GM18858 (cell line): ENCODE measurements at regions not wholly inside any gene's neighbourhood (a gene's known extent, or its start where the extent isn't known, plus 50 kb on each side); places are given as distances from the start of the nearest gene placed in this dataset.
"Not testable (repeated sequence)": the region's sequence is repeated elsewhere in the genome, so short reads cannot be mapped to it uniquely, and the experiment has no call there.

ENCODE experiments used
- ATAC-seq: cut with Tn5 transposase; IDR thresholded peaks from one replicate; pipeline ENCODE4 v1.9.1; 2021; ENCODE audit not compliant: unreplicated experiment

DNA sequence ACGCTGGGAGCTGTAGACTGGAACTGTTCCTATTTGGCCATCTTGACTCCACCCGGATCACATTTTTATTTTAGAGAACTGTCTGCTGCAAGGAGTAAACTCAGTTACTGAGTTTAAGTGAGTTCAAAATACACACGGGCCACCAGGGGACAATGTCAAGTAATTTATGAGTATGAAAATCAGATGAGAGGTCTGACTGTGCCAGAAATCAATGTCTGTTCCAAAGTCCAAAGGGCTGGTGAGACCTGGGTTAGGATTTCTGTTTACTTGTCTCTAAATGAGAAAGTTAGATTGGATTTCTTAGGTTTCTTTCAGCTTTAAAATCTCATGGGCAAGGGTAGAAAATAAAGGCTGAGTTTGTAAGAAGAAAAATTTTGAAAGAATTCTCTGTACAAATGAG lies 465.8 kb upstream of the MEIS1 start:
- no peak for ATAC-seq

GRCh38 chr2:65963303-65963702 lies 471.6 kb upstream of the MEIS1 start:
- not testable (repeated sequence) for ATAC-seq

- no peak for ATAC-seq
These were observed 474.0 kb upstream of the MEIS1 start for GRCh38 chr2:65960953-65961352.

DNA sequence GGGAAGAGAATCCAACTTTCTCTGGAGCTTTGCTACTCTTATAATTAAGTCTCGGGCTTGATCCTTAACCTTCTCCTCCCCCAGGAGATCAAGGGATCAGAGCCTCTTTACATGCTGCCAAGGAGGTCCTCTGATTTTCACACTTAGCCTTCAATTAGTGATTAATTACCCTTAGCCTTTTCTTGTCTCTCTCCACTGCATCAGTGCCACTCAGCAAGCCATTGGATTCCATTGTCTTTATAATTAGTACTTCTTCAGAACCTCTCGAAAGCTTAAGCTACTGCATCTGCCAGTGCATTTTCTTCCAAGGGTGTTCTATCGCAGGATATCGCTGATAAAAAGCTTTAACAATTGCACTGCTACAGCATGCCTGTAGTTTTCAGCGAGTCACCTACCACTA lies 477.0 kb upstream of the MEIS1 start:
- no peak for ATAC-seq

- no peak for ATAC-seq
These were observed 477.5 kb upstream of the MEIS1 start for GRCh38 chr2:65957454-65957853.

GRCh38 chr2:65955259-65955658 lies 479.7 kb upstream of the MEIS1 start:
- ATAC-seq, result no peak

GRCh38 chr2:65952966-65953761 lies 481.8 kb upstream of the MEIS1 start:
- no peak for ATAC-seq

GRCh38 chr2:65944213-65944612 lies 490.7 kb upstream of the MEIS1 start:
- ATAC-seq, result no peak

DNA sequence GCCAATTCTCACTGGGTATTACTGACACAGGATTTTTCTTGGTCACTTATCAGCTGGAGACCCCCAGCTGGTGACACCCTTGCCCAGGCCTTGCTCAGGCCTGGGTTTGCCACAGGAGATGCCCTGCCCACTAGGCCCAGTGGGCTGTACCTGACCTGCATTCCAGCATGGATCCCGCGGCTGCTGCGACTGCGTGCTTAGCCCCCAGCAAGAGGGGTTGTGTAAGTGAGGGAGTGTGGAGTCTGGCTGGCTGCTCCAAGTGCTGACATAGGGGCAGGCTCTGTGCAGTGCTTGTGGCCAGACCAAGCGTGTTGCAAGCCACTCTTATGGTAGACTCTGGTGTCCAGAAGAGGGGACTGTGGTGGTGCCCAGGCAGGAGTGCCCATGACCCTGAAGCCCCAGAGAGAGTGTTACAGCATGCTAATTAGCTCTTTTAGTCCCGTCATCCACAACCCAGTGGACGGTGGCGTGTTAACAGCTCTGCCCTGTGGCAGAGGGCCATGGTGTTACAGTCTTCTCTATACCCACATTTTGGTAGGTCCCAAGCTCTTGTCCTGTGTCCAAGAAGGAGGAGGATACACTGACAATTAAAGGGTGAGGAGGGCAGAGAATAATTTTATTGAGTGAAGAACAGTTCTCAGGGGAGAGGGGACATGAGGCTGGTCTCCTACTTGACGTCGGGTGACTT lies 491.7 kb upstream of the MEIS1 start:
- ATAC-seq, result no peak

GRCh38 chr2:65940856-65941255 lies 494.1 kb upstream of the MEIS1 start:
- ATAC-seq, result no peak

- no peak for ATAC-seq
These were observed 495.2 kb upstream of the MEIS1 start for GRCh38 chr2:65939687-65940086.

DNA sequence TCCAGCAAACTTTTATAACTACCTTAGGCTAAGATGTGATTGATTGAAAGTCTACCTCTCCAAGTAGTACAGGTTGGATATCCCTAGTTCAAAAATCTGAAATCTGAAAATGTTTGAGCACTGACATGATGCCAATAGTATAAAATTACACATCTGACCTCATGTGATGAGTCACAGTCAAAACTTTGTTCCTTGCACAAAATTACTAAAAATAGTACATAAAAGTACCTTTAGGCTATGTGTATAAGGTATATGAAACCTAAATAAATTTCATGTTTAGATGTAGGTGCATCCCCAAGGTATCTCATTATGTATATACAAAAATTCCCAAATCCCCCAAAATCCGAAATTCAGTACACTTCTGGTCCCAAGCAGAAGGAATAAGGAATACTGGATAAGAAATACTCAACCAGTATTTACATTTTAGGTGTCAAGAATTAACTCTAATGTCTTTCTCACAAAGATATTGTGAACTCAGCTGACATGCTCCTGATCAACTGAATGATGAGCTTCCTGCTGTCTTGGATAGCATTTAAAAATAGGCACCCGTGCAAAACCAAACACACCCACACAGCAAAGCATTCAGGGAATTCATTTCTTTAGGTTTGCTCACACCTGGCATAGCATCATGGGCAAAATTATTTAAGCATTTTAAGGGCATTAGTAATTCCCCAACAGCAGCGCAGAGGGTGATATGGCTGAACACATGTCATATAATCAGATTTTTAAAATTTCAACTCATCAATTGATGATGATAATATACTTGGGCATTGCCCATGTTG lies 497.4 kb upstream of the MEIS1 start:
- no peak for ATAC-seq

DNA sequence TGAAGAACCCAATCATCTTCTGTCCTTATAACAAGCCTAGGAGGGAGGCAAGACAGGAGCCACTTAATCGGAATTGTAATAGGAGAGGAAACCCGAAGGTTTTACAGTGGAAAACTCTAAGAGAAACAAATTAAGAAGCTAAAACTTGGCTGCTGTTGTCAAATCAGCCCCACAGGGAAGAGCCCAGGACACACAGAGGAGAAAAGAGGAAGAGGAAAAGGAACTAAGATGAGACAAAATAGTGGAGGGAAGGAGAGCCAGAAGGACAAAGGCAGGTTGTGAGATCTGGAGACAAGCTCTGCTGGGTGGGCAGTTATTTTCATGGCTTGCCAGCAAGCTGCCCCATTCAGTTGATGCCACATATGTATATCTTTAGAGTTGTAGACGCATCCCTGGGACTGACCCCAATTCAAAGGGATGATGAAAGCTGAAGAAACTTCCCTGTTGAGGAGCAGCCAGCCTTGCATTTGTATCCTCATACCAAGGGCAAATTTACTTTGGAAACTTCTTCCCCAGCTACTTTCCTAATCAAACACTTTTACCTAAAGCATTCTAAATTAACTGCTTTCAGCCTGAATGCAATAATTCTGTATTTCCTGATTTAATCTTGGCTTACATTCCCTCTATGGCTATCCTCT lies 499.8 kb upstream of the MEIS1 start:
- ATAC-seq, result no peak

DNA sequence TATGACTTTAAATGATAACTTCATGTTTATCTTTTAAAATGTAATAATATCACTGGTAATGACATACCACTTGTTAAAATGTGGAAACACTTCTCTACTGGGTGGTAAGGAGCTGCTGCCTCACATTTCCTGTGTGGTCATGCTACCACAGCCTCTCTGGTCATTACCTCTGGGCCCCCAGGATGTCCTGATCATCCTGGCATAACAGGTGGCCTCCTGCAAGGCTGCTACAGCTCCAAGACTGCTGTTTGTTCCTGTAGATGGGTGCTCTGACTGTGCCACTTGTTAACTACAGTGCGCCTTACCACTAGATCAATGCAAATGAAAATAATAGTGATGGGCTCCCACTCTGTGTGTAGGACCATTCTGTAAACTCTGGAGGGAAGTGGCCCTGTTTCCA lies 500.2 kb upstream of the SPRED2 start:
- no peak for ATAC-seq

DNA sequence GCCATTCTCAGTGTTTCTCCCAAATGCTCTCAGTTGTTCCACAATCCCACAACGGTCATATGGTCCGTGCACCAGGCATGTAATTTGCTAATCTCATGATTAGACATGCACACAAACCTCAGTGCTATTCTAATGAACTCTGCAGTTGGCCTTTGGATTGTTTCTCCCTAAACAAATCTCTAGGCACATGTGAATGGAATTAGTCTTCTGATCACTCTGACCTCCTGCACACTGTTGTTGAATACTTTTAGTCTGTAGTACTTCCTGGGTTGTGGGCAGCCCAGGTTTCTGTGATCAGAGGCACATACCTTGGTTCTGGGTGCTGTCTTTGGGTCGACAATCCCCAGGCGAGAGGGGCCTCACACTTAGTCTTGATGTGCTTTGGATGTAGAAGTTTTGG lies 498.7 kb upstream of the SPRED2 start:
- no peak for ATAC-seq

DNA sequence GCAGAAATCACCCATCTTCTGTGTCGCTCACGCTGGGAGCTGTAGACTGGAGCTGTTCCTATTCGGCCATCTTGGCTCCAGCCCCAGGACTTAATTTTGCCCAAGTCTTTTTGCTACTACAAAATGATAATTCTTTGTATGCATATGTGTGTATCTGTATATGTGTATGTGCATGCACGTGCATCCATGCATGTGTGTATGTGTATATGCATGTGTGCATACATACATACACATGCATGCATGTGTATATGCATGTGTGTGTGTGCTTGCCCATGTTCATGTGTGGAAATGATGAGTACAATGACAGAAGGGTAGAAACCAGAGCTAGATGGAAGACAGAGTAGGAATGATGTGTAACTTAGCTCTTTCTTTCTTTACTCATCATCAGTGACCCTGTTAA lies 497.9 kb upstream of the SPRED2 start:
- no peak for ATAC-seq

GRCh38 chr2:65929664-65930063 lies 497.3 kb upstream of the SPRED2 start:
- ATAC-seq, result not testable (repeated sequence)

- no peak for ATAC-seq
These were observed 490.4 kb upstream of the SPRED2 start for GRCh38 chr2:65922794-65923193.

- ATAC-seq, result peak; percentile 65
These were observed 489.6 kb upstream of the SPRED2 start for GRCh38 chr2:65922030-65922429.

GRCh38 chr2:65921116-65921515 lies 488.7 kb upstream of the SPRED2 start:
- ATAC-seq, result no peak

DNA sequence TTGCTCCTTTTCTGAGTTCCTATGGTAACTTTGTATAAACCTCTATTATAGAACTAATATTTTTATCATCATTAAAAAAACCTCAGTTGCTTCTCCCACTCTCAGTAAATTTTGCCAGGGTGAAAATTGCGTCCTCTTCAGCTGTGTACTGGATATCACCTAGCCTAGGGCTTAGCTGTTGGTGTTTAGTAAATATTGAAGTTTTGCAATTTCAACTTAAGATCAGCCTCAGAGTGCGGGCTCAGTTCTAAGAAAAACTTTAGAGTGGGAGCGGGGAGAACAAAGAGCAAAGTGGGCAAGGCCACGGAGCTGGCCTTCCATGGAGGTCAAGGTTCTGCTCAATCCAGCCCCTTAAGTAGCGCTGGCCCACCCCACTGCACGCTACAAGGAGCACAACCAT lies 488.3 kb upstream of the SPRED2 start:
- ATAC-seq, result no peak
